ENCODE measurements at regions not wholly inside any gene's neighbourhood (a gene's known extent, or its start where the extent isn't known, plus 50 kb on each side); places are given as distances from the start of the nearest gene placed in this dataset.

DNA sequence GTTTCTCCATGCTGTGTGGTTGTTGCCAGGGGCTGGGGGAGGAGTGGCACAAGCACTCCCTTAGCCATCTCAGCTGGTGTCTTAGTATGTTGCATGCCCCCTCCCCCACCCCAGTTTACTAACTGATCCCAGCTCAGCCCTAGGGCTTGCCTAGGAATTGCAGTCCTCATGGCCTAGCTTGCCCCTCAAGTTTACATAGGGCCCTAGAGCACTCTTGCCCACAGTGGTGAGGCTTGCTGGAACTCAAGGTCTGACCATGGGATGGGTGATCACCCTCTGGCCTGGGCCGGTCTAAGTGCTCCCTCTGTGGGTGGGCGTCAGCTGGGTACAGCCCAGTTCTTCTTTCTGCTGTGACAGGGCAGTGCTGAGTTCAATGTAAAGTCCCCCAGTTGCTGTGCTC lies 156.1 kb upstream of the PIEZO2 start:
- TF ChIP-seq POLR2A (IDR thresholded peaks at IDR 0.05) (no peak), POLR2AphosphoS5 (IDR thresholded peaks at IDR 0.05) (no peak), EP300 (IDR thresholded peaks at IDR 0.05) (no peak)
- TF ChIP-seq, protein P1, sequence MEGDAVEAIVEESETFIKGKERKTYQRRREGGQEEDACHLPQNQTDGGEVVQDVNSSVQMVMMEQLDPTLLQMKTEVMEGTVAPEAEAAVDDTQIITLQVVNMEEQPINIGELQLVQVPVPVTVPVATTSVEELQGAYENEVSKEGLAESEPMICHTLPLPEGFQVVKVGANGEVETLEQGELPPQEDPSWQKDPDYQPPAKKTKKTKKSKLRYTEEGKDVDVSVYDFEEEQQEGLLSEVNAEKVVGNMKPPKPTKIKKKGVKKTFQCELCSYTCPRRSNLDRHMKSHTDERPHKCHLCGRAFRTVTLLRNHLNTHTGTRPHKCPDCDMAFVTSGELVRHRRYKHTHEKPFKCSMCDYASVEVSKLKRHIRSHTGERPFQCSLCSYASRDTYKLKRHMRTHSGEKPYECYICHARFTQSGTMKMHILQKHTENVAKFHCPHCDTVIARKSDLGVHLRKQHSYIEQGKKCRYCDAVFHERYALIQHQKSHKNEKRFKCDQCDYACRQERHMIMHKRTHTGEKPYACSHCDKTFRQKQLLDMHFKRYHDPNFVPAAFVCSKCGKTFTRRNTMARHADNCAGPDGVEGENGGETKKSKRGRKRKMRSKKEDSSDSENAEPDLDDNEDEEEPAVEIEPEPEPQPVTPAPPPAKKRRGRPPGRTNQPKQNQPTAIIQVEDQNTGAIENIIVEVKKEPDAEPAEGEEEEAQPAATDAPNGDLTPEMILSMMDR (IDR thresholded peaks at IDR 0.05) = no peak
- DNase-seq = no peak
- WGBS, 5 donors = 82 to 100% (median 90%) methylated on average over 1 to 2 of the region's 2 CpGs
- H3K4me3 ChIP-seq = no peak overlapping the region
- intact Hi-C loops (cut with DNase I; ENCODE audit: low total_unique reads) = no loop called here
- no peaks in the 10 kb centered on the region for H3K4me1 ChIP-seq
- H3K9me3 ChIP-seq = peaks cover 0 to 13% (median 10%) of the 10 kb centered on the region in 4 donors
- no peak overlapping the region for H3K27ac ChIP-seq
- H3K27me3 ChIP-seq = no peaks in the 10 kb centered on the region
- no peaks in the 10 kb centered on the region for H3K36me3 ChIP-seq

DNA sequence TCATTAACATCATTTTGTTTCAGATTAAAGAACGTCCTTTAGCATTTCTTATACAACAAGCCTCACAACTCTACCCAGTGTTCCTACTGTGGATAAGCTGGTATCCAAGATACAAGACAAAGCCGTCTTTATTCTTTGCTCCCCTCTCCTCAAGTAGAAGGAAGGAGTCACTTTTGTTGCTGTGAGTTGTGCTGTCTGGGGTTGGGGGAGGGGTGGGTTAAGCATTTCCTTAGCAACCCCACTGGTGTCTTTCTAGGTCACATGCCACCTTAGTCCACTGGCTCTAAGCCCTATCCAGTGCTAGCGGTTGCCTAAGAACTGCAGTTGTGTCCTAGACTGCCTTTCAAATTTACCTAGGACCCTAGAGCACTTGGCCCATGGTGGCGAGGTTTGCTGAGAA lies 155.6 kb upstream of the PIEZO2 start:
- H3K36me3 ChIP-seq = no peaks in the 10 kb centered on the region

DNA sequence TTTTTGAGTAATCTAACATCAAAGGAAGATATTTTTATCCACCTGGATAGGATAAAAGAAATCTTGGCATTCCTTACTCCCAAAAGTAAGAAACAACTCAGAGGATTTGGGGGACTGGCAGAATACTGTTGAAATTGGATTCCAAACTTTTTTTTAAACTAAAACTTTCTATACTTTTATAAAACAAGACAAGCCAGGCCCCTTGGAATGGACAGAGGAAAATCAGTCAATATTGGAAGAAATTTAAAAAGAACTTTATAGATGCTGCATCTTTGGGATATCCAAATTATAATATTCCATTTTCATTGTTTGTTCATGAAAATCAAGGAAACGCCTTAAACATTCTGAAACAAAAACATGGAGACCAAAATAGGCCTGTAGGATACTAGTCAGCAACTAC lies 147.6 kb upstream of the PIEZO2 start:
- Histone ChIP-seq H3K27me3 (no peaks in the 10 kb centered on the region), H3K4me1 (no peaks in the 10 kb centered on the region), H3K36me3 (no peaks in the 10 kb centered on the region), H3K4me3 (no peak overlapping the region), H3K27ac (no peak overlapping the region), H3K9me3 (peaks cover 0 to 17% (median 10%) of the 10 kb centered on the region in 4 donors)
- TF ChIP-seq, protein P1 (IDR thresholded peaks at IDR 0.05) = no peak
- TF ChIP-seq POLR2AphosphoS5 (IDR thresholded peaks at IDR 0.05) = no peak
- TF ChIP-seq POLR2A (IDR thresholded peaks at IDR 0.05) = no peak
- no peak for TF ChIP-seq EP300 (IDR thresholded peaks at IDR 0.05)
- DNase-seq = no peak
- intact Hi-C loops (cut with DNase I; ENCODE audit: low total_unique reads) = no loop called here
- WGBS, 5 donors = 33 to 62% (median 44%) methylated on average over 1 of the region's 1 CpG

More for the DNA sequence above, 155.6 kb upstream of the PIEZO2 start:
- Histone ChIP-seq H3K27me3 (no peaks in the 10 kb centered on the region), H3K4me3 (no peak overlapping the region), H3K4me1 (no peaks in the 10 kb centered on the region), H3K27ac (no peak overlapping the region), H3K9me3 (peaks cover 0 to 17% (median 13%) of the 10 kb centered on the region in 4 donors)
- 75 to 85% (median 82%) methylated on average over 4 of the region's 4 CpGs for WGBS, 5 donors
- intact Hi-C loops (cut with DNase I; ENCODE audit: low total_unique reads) = no loop called here
- DNase-seq = no peak
- TF ChIP-seq POLR2A (IDR thresholded peaks at IDR 0.05) = no peak
- no peak for TF ChIP-seq EP300 (IDR thresholded peaks at IDR 0.05)
- TF ChIP-seq, protein P1 (IDR thresholded peaks at IDR 0.05) = no peak
- no peak for TF ChIP-seq POLR2AphosphoS5 (IDR thresholded peaks at IDR 0.05)

DNA sequence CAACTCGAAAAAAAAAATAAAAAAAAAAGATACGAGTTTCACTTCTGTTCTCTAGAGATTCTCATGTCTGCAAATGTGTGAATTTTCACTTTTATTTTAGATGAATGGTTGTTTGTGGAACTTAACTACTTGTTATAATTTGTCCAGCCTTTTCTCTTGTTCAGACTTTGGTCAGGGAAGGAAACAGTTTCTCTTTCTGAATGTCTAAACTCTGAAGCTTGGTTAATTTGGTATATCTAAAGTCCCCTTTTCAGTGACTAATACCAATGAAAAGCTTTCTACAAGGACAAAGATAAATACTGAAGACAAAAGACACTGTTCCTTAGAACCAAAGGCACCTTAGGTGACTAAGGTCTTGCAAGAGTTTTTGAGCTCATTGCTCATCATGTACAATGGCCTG lies 144.4 kb upstream of the PIEZO2 start:
- WGBS, 5 donors = 52 to 72% (median 67%) methylated on average over 2 of the region's 2 CpGs
- Histone ChIP-seq H3K36me3 (no peaks in the 10 kb centered on the region), H3K4me1 (no peaks in the 10 kb centered on the region), H3K4me3 (no peak overlapping the region), H3K27ac (no peak overlapping the region), H3K9me3 (no peaks in the 10 kb centered on the region), H3K27me3 (no peaks in the 10 kb centered on the region)
- no peak for TF ChIP-seq POLR2AphosphoS5 (IDR thresholded peaks at IDR 0.05)
- TF ChIP-seq, protein P1 (IDR thresholded peaks at IDR 0.05) = no peak
- TF ChIP-seq EP300 (IDR thresholded peaks at IDR 0.05) = no peak
- no peak for TF ChIP-seq POLR2A (IDR thresholded peaks at IDR 0.05)
- intact Hi-C loops (cut with DNase I; ENCODE audit: low total_unique reads) = no loop called here
- DNase-seq = no peak
